ENCODE measurements at regions not wholly inside any gene's neighbourhood (a gene's known extent, or its start where the extent isn't known, plus 50 kb on each side); places are given as distances from the start of the nearest gene placed in this dataset.

- Histone ChIP-seq H3K9me2 (ENCODE audit: low read depth, low read length) (no peaks in the 10 kb centered on the region), H3K4me3 (ENCODE audit: low read depth, low read length, poor library complexity, severe bottlenecking) (no peak overlapping the region), H3K27ac (ENCODE audit: low read depth, low read length, poor library complexity, severe bottlenecking) (no peak overlapping the region), H3K9ac (ENCODE audit: low read length) (no peak overlapping the region), H4K20me1 (ENCODE audit: insufficient read depth, low read length) (no peaks in the 10 kb centered on the region), H3K4me2 (ENCODE audit: low read length) (no peak overlapping the region), H2AFZ (ENCODE audit: low read length) (no peak overlapping the region), H3K79me2 (ENCODE audit: insufficient read depth, low read length) (no peaks in the 10 kb centered on the region), H3K36me3 (ENCODE audit: insufficient read depth, low read length) (no peaks in the 10 kb centered on the region), H3F3A (ENCODE audit: insufficient read depth, low read length) (no peaks in the 10 kb centered on the region), H3K9me3 (ENCODE audit: low read length) (no peaks in the 10 kb centered on the region), H3K4me1 (ENCODE audit: insufficient read depth, low read length, severe bottlenecking) (no peaks in the 10 kb centered on the region), H3K27me3 (ENCODE audit: insufficient read depth, low read length) (no peaks in the 10 kb centered on the region)
- TF ChIP-seq CTCF (IDR thresholded peaks at IDR 0.05; ENCODE audit: low read length): no peak
- TF ChIP-seq EZH2 (IDR thresholded peaks at IDR 0.05; ENCODE audit: borderline replicate concordance, low read length): no peak
These were observed 260.8 kb downstream of the FGFR2 start for GRCh38 chr10:121337427-121337826.

- H3K27ac ChIP-seq (ENCODE audit: low read depth, low read length, poor library complexity, severe bottlenecking): no peak overlapping the region
- H3K4me1 ChIP-seq (ENCODE audit: insufficient read depth, low read length, severe bottlenecking): no peaks in the 10 kb centered on the region
- no peak for TF ChIP-seq CTCF (IDR thresholded peaks at IDR 0.05; ENCODE audit: low read length)
- no peaks in the 10 kb centered on the region for H3K27me3 ChIP-seq (ENCODE audit: insufficient read depth, low read length)
- H3K36me3 ChIP-seq (ENCODE audit: insufficient read depth, low read length): no peaks in the 10 kb centered on the region
- H3K79me2 ChIP-seq (ENCODE audit: insufficient read depth, low read length): no peaks in the 10 kb centered on the region
- H2AFZ ChIP-seq (ENCODE audit: low read length): no peak overlapping the region
- no peaks in the 10 kb centered on the region for H3F3A ChIP-seq (ENCODE audit: insufficient read depth, low read length)
- no peak overlapping the region for H3K4me3 ChIP-seq (ENCODE audit: low read depth, low read length, poor library complexity, severe bottlenecking)
- no peak overlapping the region for H3K4me2 ChIP-seq (ENCODE audit: low read length)
- H3K9me2 ChIP-seq (ENCODE audit: low read depth, low read length): no peaks in the 10 kb centered on the region
- no peak overlapping the region for H3K9ac ChIP-seq (ENCODE audit: low read length)
- no peaks in the 10 kb centered on the region for H4K20me1 ChIP-seq (ENCODE audit: insufficient read depth, low read length)
- H3K9me3 ChIP-seq (ENCODE audit: low read length): no peaks in the 10 kb centered on the region
These were observed 259.9 kb downstream of the FGFR2 start for GRCh38 chr10:121338206-121338980.

GRCh38 chr10:121339114-121339513 is 259.1 kb downstream of the FGFR2 start:
- Histone ChIP-seq H2AFZ (ENCODE audit: low read length) (no peak overlapping the region), H3K4me1 (ENCODE audit: insufficient read depth, low read length, severe bottlenecking) (no peaks in the 10 kb centered on the region), H3K27me3 (ENCODE audit: insufficient read depth, low read length) (no peaks in the 10 kb centered on the region), H3K9me2 (ENCODE audit: low read depth, low read length) (no peaks in the 10 kb centered on the region), H3K4me2 (ENCODE audit: low read length) (no peak overlapping the region), H3K9ac (ENCODE audit: low read length) (no peak overlapping the region), H4K20me1 (ENCODE audit: insufficient read depth, low read length) (no peaks in the 10 kb centered on the region), H3K36me3 (ENCODE audit: insufficient read depth, low read length) (no peaks in the 10 kb centered on the region), H3K9me3 (ENCODE audit: low read length) (no peaks in the 10 kb centered on the region), H3K27ac (ENCODE audit: low read depth, low read length, poor library complexity, severe bottlenecking) (no peak overlapping the region), H3K4me3 (ENCODE audit: low read depth, low read length, poor library complexity, severe bottlenecking) (no peak overlapping the region), H3F3A (ENCODE audit: insufficient read depth, low read length) (no peaks in the 10 kb centered on the region), H3K79me2 (ENCODE audit: insufficient read depth, low read length) (no peaks in the 10 kb centered on the region)
- no peak for TF ChIP-seq CTCF (IDR thresholded peaks at IDR 0.05; ENCODE audit: low read length)
- no peak for TF ChIP-seq EZH2 (IDR thresholded peaks at IDR 0.05; ENCODE audit: borderline replicate concordance, low read length)
